ENCODE measurements at regions not wholly inside any gene's neighbourhood (a gene's known extent, or its start where the extent isn't known, plus 50 kb on each side); places are given as distances from the start of the nearest gene placed in this dataset.
A peak's percentile ranks its signal among the peaks of the same experiment; 100 is the strongest.

- H3K4me3 Mint-ChIP-seq, result no peak overlapping the region
- POLR2A ChIA-PET, result no interaction called here
- ATAC-seq, result no peak
- no peaks in the 10 kb centered on the region for H3K36me3 Mint-ChIP-seq (ENCODE audit: low read depth)
- DNase-seq, result no peak
- no peak overlapping the region for H3K27ac Mint-ChIP-seq
- peaks cover 9% of the 10 kb centered on the region for H3K4me1 Mint-ChIP-seq (ENCODE audit: low read depth)
- CTCF ChIA-PET, result interaction anchor here (1.5 kb wide), 1 partner anchor 8 kb away, joined by 3 read pairs; no protein-coding TSS in a partner anchor
- H3K9me3 Mint-ChIP-seq (ENCODE audit: insufficient read depth), result no peaks in the 10 kb centered on the region
- H3K27me3 Mint-ChIP-seq (ENCODE audit: low read depth), result no peaks in the 10 kb centered on the region
These were observed 443.5 kb upstream of the B3GALT2 start for GRCh38 chr1:193629875-193630274.

DNA sequence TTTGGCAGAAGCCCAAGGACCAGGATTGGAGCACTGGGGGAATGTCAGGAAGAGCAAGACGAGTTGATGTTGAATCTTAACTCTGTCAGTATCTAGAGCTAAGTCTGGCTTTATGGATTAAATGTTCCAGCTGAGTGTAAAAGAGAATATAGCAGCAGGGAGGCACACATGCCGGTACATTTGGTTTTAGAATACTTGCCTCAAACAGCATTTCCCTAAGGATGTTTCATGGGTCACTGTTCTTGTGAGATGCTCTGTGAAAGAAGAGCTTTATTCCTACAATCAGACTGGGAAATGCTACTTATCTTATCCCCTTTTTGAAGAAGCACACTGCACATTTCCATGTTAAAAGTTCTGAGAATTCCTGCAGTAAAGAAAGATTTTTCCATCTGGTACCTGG, 440.3 kb upstream of the B3GALT2 start:
- ChIA-PET CTCF (interaction anchor here (1.0 kb wide), 1 partner anchor 13 kb away, joined by 3 read pairs; no protein-coding TSS in a partner anchor), POLR2A (no interaction called here)
- H3K4me3 Mint-ChIP-seq, result no peak overlapping the region
- H3K27ac Mint-ChIP-seq, result no peak overlapping the region
- DNase-seq (no peak), ATAC-seq (no peak)
- no peaks in the 10 kb centered on the region for H3K9me3 Mint-ChIP-seq (ENCODE audit: insufficient read depth)
- H3K36me3 Mint-ChIP-seq (ENCODE audit: low read depth), result no peaks in the 10 kb centered on the region
- H3K27me3 Mint-ChIP-seq (ENCODE audit: low read depth), result no peaks in the 10 kb centered on the region
- no peaks in the 10 kb centered on the region for H3K4me1 Mint-ChIP-seq (ENCODE audit: low read depth)

GRCh38 chr1:193625255-193625654, 438.8 kb upstream of the B3GALT2 start:
- ChIA-PET CTCF (interaction anchor here (0.8 kb wide), 1 partner anchor 20 kb away, joined by 3 read pairs; no protein-coding TSS in a partner anchor), POLR2A (no interaction called here)
- Mint-ChIP-seq H3K9me3 (ENCODE audit: insufficient read depth) (no peaks in the 10 kb centered on the region), H3K27ac (no peak overlapping the region), H3K4me1 (ENCODE audit: low read depth) (no peaks in the 10 kb centered on the region), H3K27me3 (ENCODE audit: low read depth) (no peaks in the 10 kb centered on the region), H3K4me3 (no peak overlapping the region), H3K36me3 (ENCODE audit: low read depth) (no peaks in the 10 kb centered on the region)
- DNase-seq (no peak), ATAC-seq (no peak)

DNA sequence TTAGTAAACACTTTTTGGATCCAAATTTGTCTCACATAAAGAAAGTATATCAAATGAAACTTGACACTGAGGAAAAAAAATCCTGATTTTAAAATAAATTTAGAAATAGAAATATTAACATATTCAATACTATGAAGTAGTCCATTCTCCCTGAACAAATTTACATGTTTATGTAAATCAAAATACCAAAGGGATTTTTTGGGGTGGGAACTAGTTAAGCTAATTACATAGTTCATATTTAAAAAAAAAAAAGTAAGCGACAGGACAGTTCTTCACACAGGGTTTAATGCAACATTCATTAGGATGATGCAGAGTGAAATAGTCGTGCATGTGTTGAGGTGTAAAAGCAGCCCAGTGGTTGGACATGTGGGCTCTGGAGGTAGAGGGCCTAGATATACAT, 433.5 kb upstream of the B3GALT2 start:
- DNase-seq (no peak), ATAC-seq (no peak)
- CTCF ChIA-PET, result no interaction called here
- POLR2A ChIA-PET, result no interaction called here
- Mint-ChIP-seq H3K4me3 (no peak overlapping the region), H3K27ac (no peak overlapping the region), H3K27me3 (ENCODE audit: low read depth) (no peaks in the 10 kb centered on the region), H3K4me1 (ENCODE audit: low read depth) (peaks cover under 1% of the 10 kb centered on the region), H3K9me3 (ENCODE audit: insufficient read depth) (peaks cover 5% of the 10 kb centered on the region), H3K36me3 (ENCODE audit: low read depth) (no peaks in the 10 kb centered on the region)

DNA sequence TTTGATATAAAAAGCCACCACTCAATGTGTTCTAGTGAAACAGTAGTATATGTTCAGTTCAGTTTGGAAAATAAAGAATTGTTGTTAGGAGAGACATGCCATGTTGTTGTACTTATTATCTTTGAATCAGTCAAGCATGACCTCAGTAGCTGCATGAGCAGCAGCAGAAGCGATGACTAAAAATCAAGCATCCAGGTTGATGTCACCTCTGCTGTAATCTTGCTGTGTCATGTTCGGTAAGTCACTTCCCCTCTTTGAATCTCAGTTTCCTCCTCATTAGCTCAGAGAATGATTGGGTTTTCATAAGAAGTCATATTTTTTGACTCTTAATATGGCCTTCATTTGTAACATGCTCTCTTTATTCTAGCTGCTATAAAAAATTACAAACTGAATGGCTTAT, 428.4 kb upstream of the B3GALT2 start:
- Mint-ChIP-seq H3K36me3 (ENCODE audit: low read depth) (peaks cover 5% of the 10 kb centered on the region), H3K4me1 (ENCODE audit: low read depth) (peaks cover 4% of the 10 kb centered on the region), H3K4me3 (no peak overlapping the region), H3K9me3 (ENCODE audit: insufficient read depth) (peaks cover 5% of the 10 kb centered on the region), H3K27me3 (ENCODE audit: low read depth) (no peaks in the 10 kb centered on the region), H3K27ac (no peak overlapping the region)
- CTCF ChIA-PET, result interaction anchor here (1.0 kb wide), 1 partner anchor 189 kb away, joined by 3 read pairs; no protein-coding TSS in a partner anchor
- POLR2A ChIA-PET, result no interaction called here
- ATAC-seq (no peak), DNase-seq (no peak)

- ChIA-PET CTCF (interaction anchor here (1.5 kb wide), 1 partner anchor 13 kb away, joined by 3 read pairs; no protein-coding TSS in a partner anchor), POLR2A (no interaction called here)
- DNase-seq (no peak), ATAC-seq (no peak)
- peaks cover 5% of the 10 kb centered on the region for H3K9me3 Mint-ChIP-seq (ENCODE audit: insufficient read depth)
- H3K4me1 Mint-ChIP-seq (ENCODE audit: low read depth), result peaks cover 7% of the 10 kb centered on the region
- H3K27me3 Mint-ChIP-seq (ENCODE audit: low read depth), result no peaks in the 10 kb centered on the region
- H3K36me3 Mint-ChIP-seq (ENCODE audit: low read depth), result peaks cover 5% of the 10 kb centered on the region
- no peak overlapping the region for H3K4me3 Mint-ChIP-seq
- H3K27ac Mint-ChIP-seq, result no peak overlapping the region
These were observed 427.9 kb upstream of the B3GALT2 start for GRCh38 chr1:193614275-193614674.

GRCh38 chr1:193613041-193613440, 426.6 kb upstream of the B3GALT2 start:
- H3K9me3 Mint-ChIP-seq (ENCODE audit: insufficient read depth), result peaks cover 10% of the 10 kb centered on the region
- H3K36me3 Mint-ChIP-seq (ENCODE audit: low read depth), result peaks cover 8% of the 10 kb centered on the region
- H3K27ac Mint-ChIP-seq, result no peak overlapping the region
- DNase-seq (no peak), ATAC-seq (no peak)
- no peak overlapping the region for H3K4me3 Mint-ChIP-seq
- H3K27me3 Mint-ChIP-seq (ENCODE audit: low read depth), result no peaks in the 10 kb centered on the region
- ChIA-PET CTCF (interaction anchor here (0.9 to 1.5 kb wide), 2 partner anchors 12 to 14 kb away, joined by 3 read pairs; no protein-coding TSS in a partner anchor), POLR2A (no interaction called here)
- H3K4me1 Mint-ChIP-seq (ENCODE audit: low read depth), result peaks cover 14% of the 10 kb centered on the region

DNA sequence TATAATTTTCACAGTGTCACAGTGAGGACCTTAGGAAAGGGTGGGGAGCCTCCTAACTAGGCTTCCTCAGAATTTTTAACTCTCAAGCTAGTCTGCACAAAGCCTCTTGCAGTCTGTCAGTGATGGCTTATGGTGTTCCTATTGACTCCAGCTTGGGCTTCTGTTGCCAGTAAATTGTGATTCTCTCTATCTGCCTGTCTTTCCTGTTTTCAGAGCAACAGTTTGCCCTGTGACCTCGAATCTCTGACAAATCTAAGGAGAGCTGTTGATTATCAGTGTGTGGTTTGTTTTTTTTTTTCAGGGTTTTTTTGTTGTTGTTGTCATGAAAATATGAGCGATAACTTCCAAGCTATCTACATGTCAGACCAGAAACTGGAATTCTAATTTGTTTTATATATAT, 423.2 kb upstream of the B3GALT2 start:
- Mint-ChIP-seq H3K27me3 (ENCODE audit: low read depth) (no peaks in the 10 kb centered on the region), H3K9me3 (ENCODE audit: insufficient read depth) (peaks cover 5% of the 10 kb centered on the region), H3K4me3 (no peak overlapping the region), H3K36me3 (ENCODE audit: low read depth) (peaks cover 8% of the 10 kb centered on the region), H3K4me1 (ENCODE audit: low read depth) (peaks cover 18% of the 10 kb centered on the region), H3K27ac (peak overlapping the region; percentile 26)
- DNase-seq, result no peak
- ChIA-PET CTCF (no interaction called here), POLR2A (no interaction called here)
- no peak for ATAC-seq

GRCh38 chr1:193607787-193608186, 421.4 kb upstream of the B3GALT2 start:
- POLR2A ChIA-PET, result no interaction called here
- no peak for ATAC-seq

DNA sequence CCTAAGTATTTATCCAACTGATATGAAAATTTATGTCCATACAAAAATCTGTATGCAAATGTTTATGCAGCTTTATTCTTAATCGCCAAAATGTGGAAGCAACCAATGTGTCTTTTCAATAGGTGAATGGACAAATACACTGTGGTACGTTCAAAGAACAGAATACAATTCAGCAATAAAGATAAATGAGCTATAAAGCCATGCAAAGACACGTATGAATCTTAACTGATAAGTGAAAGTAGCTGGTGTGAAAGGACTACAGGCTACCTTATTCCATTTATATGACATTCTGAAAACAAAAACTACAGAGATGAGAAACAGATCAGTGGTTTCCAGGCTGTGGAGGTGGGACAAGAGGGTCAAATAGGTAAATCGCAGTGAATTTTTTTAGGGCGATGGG, 419.6 kb upstream of the B3GALT2 start:
- Mint-ChIP-seq H3K27ac (no peak overlapping the region), H3K4me1 (ENCODE audit: low read depth) (peaks cover 20% of the 10 kb centered on the region), H3K36me3 (ENCODE audit: low read depth) (peaks cover 3% of the 10 kb centered on the region), H3K9me3 (ENCODE audit: insufficient read depth) (peaks cover 10% of the 10 kb centered on the region), H3K4me3 (no peak overlapping the region), H3K27me3 (ENCODE audit: low read depth) (no peaks in the 10 kb centered on the region)
- no peak for DNase-seq
- ATAC-seq, result no peak
- POLR2A ChIA-PET, result no interaction called here
- CTCF ChIA-PET, result no interaction called here

More at GRCh38 chr1:193607787-193608186, 421.4 kb upstream of the B3GALT2 start:
- H3K27ac Mint-ChIP-seq, result no peak overlapping the region
- peaks cover 3% of the 10 kb centered on the region for H3K36me3 Mint-ChIP-seq (ENCODE audit: low read depth)
- peaks cover 20% of the 10 kb centered on the region for H3K4me1 Mint-ChIP-seq (ENCODE audit: low read depth)
- CTCF ChIA-PET, result no interaction called here
- DNase-seq, result no peak
- no peaks in the 10 kb centered on the region for H3K27me3 Mint-ChIP-seq (ENCODE audit: low read depth)
- no peak overlapping the region for H3K4me3 Mint-ChIP-seq
- peaks cover 10% of the 10 kb centered on the region for H3K9me3 Mint-ChIP-seq (ENCODE audit: insufficient read depth)

DNA sequence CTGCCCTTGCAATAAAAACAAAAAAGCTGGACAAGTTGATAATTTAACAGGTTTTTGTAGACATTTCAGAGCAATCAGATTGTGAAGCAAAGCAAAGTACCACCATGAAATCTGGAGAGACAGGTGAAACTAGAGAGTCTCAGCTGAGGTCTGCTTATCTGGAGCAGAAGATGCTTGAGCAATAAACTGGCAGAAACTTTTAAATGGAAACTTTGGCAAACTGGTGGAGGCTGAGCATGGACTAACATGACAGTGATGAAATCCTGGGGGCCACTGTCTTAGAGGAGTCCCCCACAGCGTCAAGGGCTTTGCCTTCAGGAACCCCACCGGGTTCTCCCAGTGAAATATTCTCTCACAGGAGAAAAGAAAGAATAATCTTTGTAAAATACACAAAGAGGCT, 416.3 kb upstream of the B3GALT2 start:
- Mint-ChIP-seq H3K9me3 (ENCODE audit: insufficient read depth) (peaks cover 5% of the 10 kb centered on the region), H3K4me1 (ENCODE audit: low read depth) (peaks cover 11% of the 10 kb centered on the region), H3K4me3 (no peak overlapping the region), H3K27me3 (ENCODE audit: low read depth) (no peaks in the 10 kb centered on the region), H3K36me3 (ENCODE audit: low read depth) (no peaks in the 10 kb centered on the region), H3K27ac (no peak overlapping the region)
- CTCF ChIA-PET, result no interaction called here
- no peak for DNase-seq
- POLR2A ChIA-PET, result interaction anchor here (1.0 kb wide), 1 partner anchor 14 kb away, joined by 3 read pairs; no protein-coding TSS in a partner anchor
- no peak for ATAC-seq

DNA sequence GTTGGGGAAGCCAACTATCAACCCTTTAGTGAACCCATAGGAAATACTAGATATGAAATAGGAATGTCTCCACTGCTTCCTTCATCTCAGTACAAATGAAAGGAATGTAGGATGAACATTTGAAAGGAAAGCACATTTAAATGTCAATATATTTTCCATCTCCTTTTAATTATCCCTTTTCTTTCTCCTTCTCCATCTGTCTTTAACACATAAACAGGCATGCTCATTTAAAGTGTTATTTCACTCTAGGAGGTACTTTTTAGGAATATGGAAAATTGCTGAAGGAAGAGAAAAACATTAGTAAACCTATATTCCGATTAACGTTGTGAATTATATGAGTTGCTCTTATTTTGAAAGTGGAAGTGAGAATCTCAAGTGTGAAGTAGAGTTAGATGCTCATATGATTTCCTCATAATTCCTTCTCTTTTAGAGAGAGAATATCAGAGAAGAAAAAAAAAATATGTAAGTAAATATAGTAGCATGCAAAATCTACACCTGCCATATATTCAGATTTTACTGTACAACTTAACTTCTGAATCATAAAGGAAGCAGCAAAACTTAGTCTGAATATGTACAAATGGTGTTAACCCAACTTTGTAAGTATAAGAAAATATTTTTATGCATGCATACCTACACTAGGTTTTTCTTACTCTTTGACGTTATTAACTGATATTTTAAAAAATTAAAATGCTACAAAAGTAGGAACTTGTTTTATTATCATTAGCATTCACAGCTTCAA, 406.9 kb upstream of the B3GALT2 start:
- DNase-seq, result no peak
- ChIA-PET CTCF (no interaction called here), POLR2A (no interaction called here)

More for the DNA sequence above, 406.9 kb upstream of the B3GALT2 start:
- H3K4me3 Mint-ChIP-seq, result no peak overlapping the region
- no peaks in the 10 kb centered on the region for H3K27me3 Mint-ChIP-seq (ENCODE audit: low read depth)
- peaks cover 4% of the 10 kb centered on the region for H3K9me3 Mint-ChIP-seq (ENCODE audit: insufficient read depth)
- no peak for ATAC-seq
- H3K36me3 Mint-ChIP-seq (ENCODE audit: low read depth), result peaks cover 5% of the 10 kb centered on the region
- H3K4me1 Mint-ChIP-seq (ENCODE audit: low read depth), result peaks cover 20% of the 10 kb centered on the region
- peak overlapping the region; percentile 74 for H3K27ac Mint-ChIP-seq
